ENCODE measurements at regions not wholly inside any gene's neighbourhood (a gene's known extent, or its start where the extent isn't known, plus 50 kb on each side); places are given as distances from the start of the nearest gene placed in this dataset.

DNA sequence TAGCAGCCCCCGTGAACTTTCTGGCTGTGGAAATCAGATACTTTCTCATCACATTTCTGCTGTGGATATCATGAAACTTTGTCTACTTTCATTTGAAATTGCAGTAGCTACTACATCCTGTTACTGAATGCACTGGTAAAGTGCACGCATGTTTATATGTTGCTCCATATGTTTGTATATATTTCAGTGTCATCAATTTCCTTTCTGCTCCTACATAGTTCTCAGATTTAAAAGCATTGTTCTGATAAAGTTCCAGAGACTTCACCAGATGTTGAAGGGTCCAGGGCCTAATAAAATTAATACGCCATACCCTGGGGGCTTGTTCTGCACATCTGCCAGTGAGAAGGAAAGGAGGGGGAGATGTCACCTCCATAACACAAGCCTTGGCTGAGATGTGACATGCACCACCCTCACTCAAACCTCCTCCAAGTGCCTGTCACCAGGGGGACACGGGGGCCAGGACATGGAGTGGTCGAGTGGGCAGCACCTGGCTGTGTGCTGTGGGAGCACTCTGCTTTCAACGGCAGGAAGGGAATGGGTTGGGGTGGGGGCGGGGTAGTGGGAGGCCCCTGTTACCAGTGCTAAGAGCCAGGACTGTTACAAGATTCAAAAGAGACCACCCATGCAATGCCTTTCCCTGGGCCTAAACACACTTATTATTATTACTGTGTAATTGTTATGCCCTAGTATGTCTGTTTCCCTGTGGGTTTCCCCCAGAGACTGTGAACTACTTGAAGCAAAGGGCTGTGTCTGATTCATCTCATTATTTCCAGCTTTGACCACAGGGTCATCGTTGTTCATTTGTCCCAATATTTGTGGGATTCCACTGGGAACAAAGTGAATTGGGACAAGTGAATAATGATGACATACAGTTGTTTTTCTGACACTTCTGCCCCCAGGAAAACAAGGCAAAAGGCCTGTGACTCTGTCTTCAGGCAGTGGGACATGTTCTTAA lies 193.4 kb downstream of the FOXL1 start:
- DNase-seq (ENCODE audit: low read depth, low spot score): no peak

DNA sequence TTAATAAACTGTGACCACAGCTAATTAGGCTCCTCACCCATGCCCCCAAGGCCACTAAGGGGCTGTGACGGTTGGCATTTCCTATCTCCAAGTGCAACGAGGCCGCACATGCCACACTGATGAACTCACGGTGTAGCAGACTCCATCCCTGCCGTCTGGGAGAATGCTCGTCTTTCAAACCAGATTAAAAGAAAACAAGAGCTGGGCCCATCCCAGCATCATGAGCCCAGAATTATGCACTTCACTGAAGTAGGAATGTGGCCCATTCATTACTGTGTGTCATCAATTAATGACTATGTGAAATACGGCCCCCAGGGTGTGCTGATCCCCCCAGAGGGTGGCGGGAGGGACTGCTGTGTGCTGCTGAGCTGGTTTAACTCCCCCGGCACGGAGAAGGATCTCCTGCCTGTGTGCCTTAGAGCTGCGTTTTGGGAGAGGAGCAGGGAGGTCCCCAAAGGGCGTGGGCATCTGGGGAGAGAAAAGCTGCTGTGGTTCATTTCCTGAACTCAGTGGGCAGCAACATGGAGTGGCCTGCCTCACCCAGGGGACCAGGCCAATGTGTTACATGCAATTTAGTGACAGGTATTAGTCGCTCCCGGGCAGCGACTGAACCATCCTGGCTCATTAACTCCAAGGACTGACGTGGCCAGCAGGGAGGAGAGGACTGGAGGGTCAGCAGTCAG lies 194.5 kb downstream of the FOXL1 start:
- DNase-seq (ENCODE audit: low read depth, low spot score): no peak

DNA sequence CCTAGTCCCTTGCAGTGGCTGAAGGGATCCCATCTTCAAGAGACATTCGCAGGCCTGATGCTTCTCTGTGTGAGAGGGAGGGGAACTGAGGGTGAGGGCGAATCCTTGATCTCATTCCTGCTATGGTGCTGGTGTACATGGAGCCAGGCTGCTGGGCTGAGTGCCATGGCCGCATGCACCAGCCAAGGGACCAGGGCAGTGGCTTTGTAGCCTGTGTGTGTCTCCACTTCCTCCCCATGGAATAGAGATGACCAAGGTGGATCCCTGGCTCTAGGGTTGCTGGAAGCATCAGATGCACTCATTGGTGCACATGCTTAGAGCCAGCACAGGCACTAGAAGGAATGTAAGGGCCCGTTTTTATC lies 195.0 kb downstream of the FOXL1 start:
- DNase-seq (ENCODE audit: low read depth, low spot score): no peak

DNA sequence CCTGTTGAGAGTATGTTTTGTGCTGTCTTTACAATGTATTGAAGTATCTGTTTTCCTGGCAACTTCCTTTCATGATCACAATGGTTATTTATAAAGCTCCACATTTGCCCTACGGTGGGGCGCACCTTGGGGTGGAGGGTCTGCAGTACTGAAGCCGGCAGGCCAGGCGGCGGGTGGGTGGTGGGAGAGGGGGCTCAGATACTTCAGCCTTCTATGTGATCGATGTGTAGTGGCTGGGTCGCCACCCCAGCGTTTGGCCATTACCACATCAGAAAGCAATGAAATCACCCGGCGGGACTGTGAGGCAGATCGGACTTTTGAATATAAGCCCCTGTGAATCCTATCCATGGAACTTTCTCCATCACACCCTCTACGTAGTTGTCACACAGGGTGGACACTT lies 196.6 kb downstream of the FOXL1 start:
- DNase-seq (ENCODE audit: low read depth, low spot score): no peak

DNA sequence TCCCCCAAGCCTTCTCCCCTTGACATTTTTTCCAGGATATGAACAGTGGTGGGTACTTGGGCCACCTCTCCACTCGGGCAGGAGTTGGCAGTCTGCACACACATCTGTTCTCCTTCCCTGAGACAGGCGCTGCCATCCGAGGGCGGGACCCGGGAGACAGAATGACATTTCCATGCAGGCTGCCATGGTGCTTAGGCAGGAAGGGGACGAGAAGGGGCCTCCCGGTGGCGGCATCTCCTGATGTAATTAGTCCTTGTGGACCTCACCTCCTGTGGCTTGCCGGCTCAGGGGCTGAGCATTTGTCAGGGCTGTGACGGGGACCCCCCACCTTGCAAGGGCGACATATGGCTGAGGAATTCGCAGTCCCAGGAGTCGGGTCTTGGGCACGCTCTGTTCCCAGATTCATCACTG lies 197.2 kb downstream of the FOXL1 start:
- DNase-seq (ENCODE audit: low read depth, low spot score): no peak

DNA sequence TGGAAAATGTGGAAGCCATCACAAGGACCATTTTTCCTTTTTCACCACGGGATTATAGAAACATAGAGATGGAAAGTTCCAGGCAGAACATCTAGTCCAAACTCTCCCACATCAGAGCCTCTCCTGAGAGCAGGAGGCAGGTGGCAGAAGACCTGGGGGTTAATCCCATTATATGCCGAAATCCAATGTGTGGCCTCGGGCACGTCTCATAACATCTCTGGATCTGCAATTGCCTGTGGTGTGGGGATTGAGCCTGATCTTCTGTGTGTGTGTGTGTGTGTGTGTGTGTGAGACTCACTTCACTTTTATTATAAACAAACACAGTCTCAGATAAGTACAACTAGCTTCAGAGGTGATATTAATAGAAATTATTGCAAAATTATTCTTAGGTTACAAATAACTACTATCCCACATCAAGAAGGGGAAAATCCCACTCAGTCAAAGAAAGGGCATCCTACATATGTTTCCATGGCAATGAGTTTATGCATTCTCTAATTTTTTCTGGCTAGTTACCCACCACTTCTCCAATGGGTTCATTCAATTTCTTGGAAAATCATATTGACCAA lies 199.1 kb downstream of the FOXL1 start:
- DNase-seq (ENCODE audit: low read depth, low spot score): no peak

DNA sequence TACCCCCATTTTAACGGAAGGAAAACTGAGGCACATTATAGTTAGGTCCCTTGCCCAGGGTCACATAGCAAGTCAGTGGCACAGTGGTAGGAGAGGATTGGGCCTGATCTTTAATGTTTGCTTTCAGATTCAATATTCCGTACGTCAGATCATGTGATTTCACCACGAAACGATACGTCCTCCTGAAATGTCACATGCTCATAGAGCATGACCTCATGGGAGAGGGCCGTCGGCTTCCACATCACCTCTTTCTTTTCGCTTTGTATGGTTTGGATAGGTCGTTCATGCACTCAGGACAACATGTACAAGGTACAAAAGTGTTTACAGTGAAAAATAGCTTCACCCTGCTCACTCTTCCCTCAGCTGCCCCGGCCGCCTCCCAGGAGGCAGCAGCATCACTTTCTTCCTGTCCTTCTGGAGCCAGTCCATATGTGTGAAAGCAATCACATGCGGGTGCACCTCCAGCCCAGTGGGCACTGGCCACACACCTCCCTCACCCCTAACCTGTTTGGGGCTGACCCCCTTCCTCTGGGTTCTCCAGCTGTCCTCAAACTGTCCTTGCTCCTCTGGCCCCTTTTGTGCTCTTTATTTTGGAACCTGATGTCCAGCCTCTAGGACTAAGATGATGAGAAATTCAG lies 199.9 kb downstream of the FOXL1 start:
- no peak for DNase-seq (ENCODE audit: low read depth, low spot score)

DNA sequence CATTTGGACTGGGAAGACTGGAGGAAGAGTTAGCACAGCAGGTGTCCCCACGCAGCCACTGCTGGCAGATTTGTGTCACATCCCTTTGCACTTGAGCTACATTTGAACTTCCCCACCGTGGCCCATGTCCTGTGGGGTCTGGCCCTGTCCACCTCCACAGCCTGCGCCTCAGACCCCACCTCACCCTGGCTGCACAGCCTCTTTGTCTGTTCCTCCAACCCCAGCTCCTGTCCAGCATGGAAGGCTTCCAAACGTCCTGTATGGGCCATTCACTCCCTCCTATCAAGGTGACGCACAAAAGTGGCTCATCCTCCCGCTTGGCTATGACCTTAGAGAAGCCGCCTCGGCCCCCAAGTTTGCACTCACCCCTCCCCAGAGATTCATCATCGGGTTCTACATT lies 200.6 kb downstream of the FOXL1 start:
- no peak for DNase-seq (ENCODE audit: low read depth, low spot score)

DNA sequence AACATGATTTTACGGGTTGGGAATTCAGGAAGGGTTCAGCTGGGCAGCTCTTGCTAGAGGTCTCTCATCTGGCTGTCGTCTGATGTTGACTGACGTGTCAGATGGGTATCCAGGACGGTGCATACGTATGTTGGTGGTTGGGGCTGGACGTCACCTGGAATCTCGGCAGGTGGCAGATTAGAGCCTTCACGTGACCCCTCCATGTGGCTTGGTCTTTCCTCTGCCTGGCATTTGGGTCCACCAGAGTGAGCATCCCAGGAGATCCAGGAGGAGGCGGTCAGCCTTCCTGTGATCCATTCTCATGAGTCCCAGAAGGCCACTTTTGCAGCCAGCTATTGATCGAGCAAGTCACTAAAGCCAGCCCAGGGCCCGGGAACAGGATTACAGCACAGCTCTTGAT lies 202.7 kb downstream of the FOXL1 start:
- no peak for DNase-seq (ENCODE audit: low read depth, low spot score)

DNA sequence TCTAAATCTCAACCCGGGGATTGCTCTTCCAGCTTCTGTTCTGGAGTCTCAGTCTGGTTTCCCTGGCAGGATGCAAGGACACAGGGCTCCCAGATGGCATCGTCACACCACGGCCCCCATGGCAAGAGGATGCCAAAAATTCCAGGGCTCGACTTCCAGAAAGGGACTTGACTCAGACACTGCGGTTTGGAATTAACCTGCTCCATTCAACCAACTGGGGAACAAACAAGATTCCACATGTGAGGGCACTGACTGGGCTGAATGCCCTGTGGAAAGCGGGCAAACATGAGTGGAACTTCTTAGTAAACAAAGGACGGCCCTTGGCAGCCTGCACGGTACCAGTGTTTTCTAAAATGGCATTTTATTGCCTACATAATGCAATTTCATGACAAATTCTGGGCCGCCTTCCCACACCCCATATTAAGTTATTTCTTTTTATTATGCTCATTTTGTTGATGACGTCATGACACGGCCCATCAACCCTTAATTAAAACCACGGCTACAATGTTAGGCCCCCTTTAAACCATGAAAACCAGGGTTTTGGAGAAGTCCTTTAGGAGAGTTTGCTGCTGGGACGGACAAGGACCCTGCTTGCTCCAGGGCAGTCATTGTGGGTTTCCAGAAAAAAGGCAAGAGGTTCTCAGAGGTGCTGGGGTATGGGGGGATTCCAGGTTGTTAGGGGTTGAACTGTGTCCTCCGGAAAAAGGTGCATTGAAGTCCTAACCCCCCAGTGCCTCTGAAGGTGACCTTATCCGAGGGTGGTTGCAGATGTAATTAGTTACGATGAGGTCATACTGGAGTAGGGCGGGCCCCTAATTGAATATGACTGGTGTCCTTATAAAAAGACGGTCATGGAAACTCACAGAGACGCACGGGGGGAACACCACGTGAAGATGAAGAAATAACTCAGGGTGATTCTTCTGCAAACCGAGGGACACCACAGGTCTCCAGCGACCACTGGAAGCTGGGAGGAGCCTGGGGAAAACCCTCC lies 205.6 kb downstream of the FOXL1 start:
- DNase-seq (ENCODE audit: low read depth, low spot score): no peak

DNA sequence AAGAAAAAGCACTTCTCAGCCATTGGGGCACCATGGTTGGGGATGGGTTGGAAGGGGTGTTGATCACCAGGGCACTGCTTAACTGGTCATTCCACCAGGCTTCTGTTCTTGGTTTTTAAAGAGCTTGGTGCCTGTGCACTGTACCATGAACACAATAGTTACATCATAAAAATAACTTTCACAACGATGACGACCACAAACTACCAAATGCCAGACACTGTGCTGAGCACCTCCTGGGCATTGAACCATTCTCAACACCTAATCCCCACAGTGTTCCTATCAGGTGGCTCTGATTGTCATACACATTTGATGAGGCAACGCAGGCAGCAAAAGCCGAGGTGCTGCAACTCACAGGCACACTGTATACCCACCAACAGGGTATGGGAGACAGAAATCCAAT lies 208.0 kb downstream of the FOXL1 start:
- no peak for DNase-seq (ENCODE audit: low read depth, low spot score)

DNA sequence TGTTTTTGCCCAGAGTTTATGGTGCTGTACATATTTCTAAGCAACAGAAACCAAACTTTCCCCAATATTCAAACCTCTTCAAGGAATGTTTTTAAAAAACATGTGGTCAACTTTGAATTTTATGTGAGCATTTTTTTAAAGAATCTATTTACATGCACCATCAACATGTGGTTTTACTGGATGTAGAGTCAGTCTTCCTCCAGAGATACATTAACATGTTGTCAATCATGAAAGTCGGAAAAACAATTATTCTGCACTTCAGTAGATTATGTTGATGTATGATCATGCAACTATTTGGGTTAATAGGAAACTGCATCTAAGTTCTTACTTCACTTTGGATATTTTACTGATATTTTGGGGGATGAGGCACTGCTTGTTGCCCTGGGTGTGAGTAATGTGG lies 208.6 kb downstream of the FOXL1 start:
- no peak for DNase-seq (ENCODE audit: low read depth, low spot score)

DNA sequence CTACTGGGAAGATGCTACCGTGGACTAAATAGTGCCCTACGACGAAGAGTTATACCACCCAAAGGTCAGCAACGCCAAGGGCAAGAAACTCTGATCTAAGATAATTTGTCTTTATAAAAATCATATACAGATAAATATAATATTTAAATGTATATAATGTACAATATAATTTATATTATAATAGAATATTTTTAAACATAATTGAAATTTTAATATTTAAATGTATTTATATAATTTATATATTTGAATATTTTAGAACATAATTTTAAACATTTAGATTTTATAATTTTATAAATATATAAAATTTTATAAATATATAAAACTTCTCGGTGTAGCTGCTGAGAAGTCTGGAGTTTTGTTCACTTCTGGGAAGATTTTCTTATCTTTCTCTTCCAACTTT lies 209.2 kb downstream of the FOXL1 start:
- DNase-seq (ENCODE audit: low read depth, low spot score): no peak

DNA sequence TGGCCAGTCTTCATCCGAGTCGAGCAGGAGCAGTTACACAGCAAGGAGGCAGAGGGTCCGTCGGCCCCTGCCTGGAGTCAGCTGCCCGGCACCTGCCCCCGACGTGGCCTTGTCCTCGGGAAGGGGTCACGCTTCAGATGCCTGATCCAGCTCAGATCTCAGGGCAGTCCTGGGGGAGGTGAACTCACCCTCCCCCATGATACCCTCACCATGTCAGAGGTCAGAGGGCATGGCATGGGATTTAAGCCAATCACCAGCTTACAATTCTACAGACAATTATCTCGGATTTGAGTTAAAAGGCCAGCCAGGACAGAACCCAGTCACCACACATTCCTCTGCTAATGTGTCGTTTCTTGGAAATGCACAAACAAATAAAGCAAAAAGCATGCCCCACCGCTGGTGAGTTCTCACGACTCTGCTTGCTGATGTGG lies 211.3 kb downstream of the FOXL1 start:
- no peak for DNase-seq (ENCODE audit: low read depth, low spot score)

DNA sequence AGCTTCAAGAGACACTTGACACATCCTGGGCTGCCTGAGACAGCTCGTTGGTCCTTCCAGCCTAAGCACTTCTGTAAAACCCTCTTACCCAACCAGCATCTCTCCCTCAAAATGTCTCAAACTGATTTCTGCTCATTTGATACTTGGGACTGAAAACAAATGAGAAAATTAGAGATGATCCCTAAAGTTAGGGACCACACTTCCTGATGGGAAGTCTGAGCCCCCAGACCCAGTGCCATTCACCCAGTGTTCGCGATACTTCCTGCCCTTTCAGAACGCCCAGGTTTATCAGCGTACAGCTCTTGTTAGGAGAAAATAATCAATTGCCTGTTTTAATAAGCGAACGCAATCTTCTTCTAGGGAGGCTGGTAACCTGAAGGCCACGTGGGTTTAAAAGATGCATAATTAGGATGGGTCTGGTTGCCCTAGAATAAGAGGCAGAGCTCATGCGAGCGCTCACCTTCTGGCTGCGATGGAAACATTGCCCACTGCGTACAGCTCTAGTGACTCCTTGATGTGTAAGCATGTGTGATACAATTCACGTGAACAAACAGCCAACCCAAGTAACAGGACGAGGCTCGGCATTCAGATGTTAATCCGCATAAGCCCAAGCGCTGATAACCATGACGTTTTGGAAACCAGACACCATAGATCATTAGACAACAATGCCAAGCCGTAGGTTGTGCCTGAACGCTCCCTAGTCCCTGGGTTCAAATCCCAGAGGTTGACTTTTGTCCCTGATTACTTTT lies 213.1 kb downstream of the FOXL1 start:
- no peak for DNase-seq (ENCODE audit: low read depth, low spot score)

DNA sequence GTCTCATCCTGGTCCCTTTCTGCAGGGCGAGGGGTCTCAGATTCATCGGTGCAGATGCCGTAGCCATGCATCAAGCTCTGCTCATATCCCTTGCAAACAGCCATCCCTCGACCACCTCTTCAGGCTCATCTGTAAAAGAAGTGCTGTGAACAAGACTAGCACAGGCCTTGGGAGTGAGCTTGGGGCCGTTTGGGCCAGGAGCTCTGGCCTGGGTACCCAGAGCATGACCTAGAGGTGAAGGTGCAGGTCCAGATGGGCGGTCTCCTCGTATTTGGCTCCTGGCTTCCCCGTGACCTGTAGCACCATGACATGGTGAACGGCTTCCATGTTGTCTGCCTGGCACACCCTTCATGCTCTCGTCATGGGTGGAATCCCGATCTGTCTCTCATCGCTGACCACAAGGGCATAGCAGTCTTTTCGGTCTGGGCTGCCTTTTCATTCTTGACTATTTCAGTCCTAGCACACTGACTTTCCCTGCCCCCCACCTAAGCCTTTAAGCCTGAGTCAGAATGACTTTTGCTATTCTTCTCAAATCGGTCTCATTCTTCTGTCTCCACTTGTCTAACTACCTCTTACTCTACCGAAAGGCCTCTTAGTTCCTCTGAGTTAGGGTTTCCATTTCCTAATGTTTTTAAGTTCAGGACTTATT lies 216.0 kb downstream of the FOXL1 start:
- no peak for DNase-seq (ENCODE audit: low read depth, low spot score)

DNA sequence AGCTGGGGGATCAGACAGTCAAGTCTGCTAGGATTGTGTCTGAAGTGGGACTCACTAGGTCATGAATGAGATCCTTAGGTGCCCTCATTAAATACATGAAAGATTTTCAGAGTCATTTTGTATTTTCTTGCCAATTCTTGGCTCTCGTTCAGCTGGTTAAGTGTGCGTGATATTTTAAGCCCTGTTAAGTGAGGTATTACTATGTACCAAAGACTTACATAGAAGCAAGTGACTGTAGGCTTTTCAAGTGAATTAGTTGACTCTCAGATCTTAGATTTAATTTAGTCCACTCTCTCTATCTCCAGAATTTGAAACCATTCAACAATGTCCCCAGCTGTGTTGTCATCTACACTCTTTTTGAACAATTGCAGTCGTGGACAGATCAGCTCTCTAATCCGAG lies 219.4 kb downstream of the FOXL1 start:
- no peak for DNase-seq (ENCODE audit: low read depth, low spot score)

DNA sequence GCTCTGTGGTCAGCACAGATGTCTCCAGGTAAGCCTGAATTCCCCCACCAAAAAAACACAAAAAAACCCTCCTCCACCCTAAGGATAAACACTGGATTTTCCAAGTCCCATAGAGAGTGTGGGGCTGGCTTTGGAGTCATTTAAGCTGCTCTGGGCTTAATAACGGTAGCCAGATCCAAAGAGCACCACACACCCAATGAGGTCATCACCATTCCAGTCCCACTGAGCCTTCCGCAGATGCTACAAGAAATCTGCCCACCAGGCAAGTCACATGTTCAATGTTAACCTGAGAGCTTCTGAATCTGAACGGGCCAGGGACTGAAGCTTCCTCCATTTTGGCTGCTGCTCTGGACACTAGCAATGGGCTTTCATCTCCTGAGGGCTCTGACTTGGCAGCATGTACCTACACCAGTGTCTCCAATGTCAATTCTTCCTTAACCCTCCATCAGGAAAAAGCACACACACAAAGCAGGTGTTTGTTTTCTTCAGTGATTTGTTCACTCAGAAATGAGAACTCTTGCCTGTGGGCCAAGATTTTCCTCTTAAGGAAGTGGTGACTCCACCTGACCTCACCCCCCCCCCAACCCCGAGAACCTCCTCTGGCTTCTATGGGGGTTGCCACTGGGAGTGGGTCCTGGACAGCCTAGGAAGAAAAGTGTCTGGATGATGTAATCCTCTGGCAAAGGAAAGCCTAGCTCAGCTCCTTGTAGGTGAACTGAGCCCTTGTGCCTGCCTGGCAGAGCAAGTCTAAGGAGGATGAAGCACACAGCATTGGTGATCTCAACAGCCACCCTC lies 220.1 kb downstream of the FOXL1 start:
- DNase-seq (ENCODE audit: low read depth, low spot score): no peak

DNA sequence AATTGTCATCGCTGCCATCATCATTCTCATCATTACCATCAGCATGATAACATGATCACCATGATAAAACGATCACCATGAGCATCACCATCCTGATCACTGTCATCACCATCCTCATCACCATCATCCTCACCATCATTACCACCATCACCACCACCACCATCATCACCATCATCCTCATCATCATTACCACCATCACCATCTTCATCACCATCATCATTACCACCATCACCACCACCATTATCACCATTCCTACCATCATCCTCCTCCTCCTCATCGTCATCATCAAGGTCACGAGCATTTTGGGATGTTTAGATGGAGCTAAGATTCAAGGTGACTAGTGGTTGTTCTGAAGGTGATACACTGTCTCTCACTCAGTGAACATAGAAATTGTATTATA lies 221.0 kb downstream of the FOXL1 start:
- DNase-seq (ENCODE audit: low read depth, low spot score): no peak
